Keratinocyte (primary cell): ENCODE measurements at regions not wholly inside any gene's neighbourhood (a gene's known extent, or its start where the extent isn't known, plus 50 kb on each side); places are given as distances from the start of the nearest gene placed in this dataset.

ENCODE experiments used
- DNase-seq: peaks from one replicate; pipeline ENCODE4 v3.0.0-alpha.2; 2011; ENCODE audit warnings: low read depth, missing footprints, low spot score
- FAIRE-seq: peaks from 2 replicates; lab custom pipeline; 2011; peaks lifted over from hg19 to GRCh38; lab: Jason Lieb, UNC
- H2AFZ ChIP-seq: 2 replicates; pipeline ENCODE4 v1.6.0; 2012; ENCODE audit warnings: low read length, control low read depth, inconsistent platforms; ENCODE audit not compliant: control insufficient read depth
- H3K27ac ChIP-seq: 2 replicates; pipeline ENCODE4 v1.5.1; 2011; ENCODE audit warnings: low read length; ENCODE audit not compliant: control insufficient read depth, insufficient read depth
- H3K27me3 ChIP-seq: 3 replicates; pipeline ENCODE4 v1.6.0; 2011; ENCODE audit warnings: low read length; ENCODE audit not compliant: control insufficient read depth, insufficient read depth; ENCODE audit errors: extremely low read depth
- H3K36me3 ChIP-seq, 2 experiments: 2 replicates in 1 of 2; 3 replicates in 1 of 2; pipeline ENCODE4 v1.5.1; 2011; ENCODE audit warnings: low read length in 2 of 2, mild to moderate bottlenecking in 1 of 2; ENCODE audit not compliant: control insufficient read depth in 2 of 2, insufficient read depth in 2 of 2; ENCODE audit errors: extremely low read depth in 1 of 2
- H3K4me1 ChIP-seq: 3 replicates; pipeline ENCODE4 v1.5.1; 2011; ENCODE audit warnings: low read length; ENCODE audit not compliant: control insufficient read depth, insufficient read depth; ENCODE audit errors: extremely low read depth
- H3K4me2 ChIP-seq: 3 replicates; pipeline ENCODE4 v1.6.0; 2011; ENCODE audit warnings: low read depth, low read length; ENCODE audit not compliant: control insufficient read depth, insufficient read depth; ENCODE audit errors: extremely low read depth
- H3K4me3 ChIP-seq, 3 experiments: fragments of 200-600 bp in 1 of 3; sonication (generic) in 1 of 3; 2 replicates in 2 of 3; 3 replicates in 1 of 3; pipeline ENCODE4 v1.5.1; 2011 to 2016; ENCODE audit warnings: low read length in 3 of 3, mild to moderate bottlenecking in 3 of 3, control low read depth in 2 of 3, inconsistent platforms in 1 of 3, low read depth in 1 of 3, mixed read lengths in 1 of 3, mixed run types in 1 of 3, moderate library complexity in 1 of 3; ENCODE audit not compliant: control insufficient read depth in 2 of 3, insufficient read depth in 2 of 3; ENCODE audit errors: extremely low read depth in 1 of 3
- H3K79me2 ChIP-seq: 2 replicates; pipeline ENCODE4 v1.6.0; 2012; ENCODE audit warnings: low read length; ENCODE audit not compliant: control insufficient read depth, insufficient read depth
- H3K9ac ChIP-seq: 3 replicates; pipeline ENCODE4 v1.6.0; 2011; ENCODE audit warnings: low read length; ENCODE audit not compliant: control insufficient read depth, insufficient read depth; ENCODE audit errors: extremely low read depth
- H3K9me1 ChIP-seq: 3 replicates; pipeline ENCODE4 v1.6.0; 2011; ENCODE audit warnings: low read length; ENCODE audit not compliant: control insufficient read depth, insufficient read depth; ENCODE audit errors: extremely low read depth
- H3K9me3 ChIP-seq: 2 replicates; pipeline ENCODE4 v1.5.1; 2012; ENCODE audit warnings: low read depth, low read length; ENCODE audit not compliant: control insufficient read depth
- H4K20me1 ChIP-seq: 3 replicates; pipeline ENCODE4 v1.6.0; 2011; ENCODE audit warnings: low read length; ENCODE audit not compliant: control insufficient read depth, insufficient read depth; ENCODE audit errors: extremely low read depth
- CTCF ChIP-seq, 3 experiments: IDR thresholded peaks in 1 of 3; conservative IDR thresholded peaks in 1 of 3; optimal IDR thresholded peaks in 1 of 3; 2 replicates in 2 of 3; 3 replicates in 1 of 3; pipeline versions ENCODE3 to v1.5.1; 2011; ENCODE audit warnings: low read length in 3 of 3, mild to moderate bottlenecking in 3 of 3, moderate library complexity in 2 of 3, control low read depth in 1 of 3, inconsistent platforms in 1 of 3; ENCODE audit not compliant: insufficient read depth in 2 of 3; ENCODE audit errors: extremely low read depth in 1 of 3
- EZH2 ChIP-seq: IDR thresholded peaks from one replicate; pipeline ENCODE4 v1.6.1; 2012; ENCODE audit warnings: inconsistent platforms, mild to moderate bottlenecking, low read length, moderate library complexity
- dilution Hi-C: fragments of 300-500 bp; cut with MboI; formaldehyde crosslinking; loops from one replicate; pipeline ENCODE4 v1.7.0; 2020; ENCODE audit warnings: low sequenced_read_pairs; ENCODE audit not compliant: extremely low pct_ligation_motif_present

GRCh38 chr1:25033828-25034705 is 104.0 kb upstream of the RUNX3 start:
- DNase-seq (no peak), FAIRE-seq (no peak)
- H3K4me2 ChIP-seq: no peak overlapping the region
- no peak overlapping the region for H2AFZ ChIP-seq
- no peaks in the 10 kb centered on the region for H3K9me3 ChIP-seq
- no peaks in the 10 kb centered on the region for H3K9me1 ChIP-seq
- no peak overlapping the region for H3K9ac ChIP-seq
- H4K20me1 ChIP-seq: no peaks in the 10 kb centered on the region
- H3K36me3 ChIP-seq: no peaks in the 10 kb centered on the region
- TF ChIP-seq EZH2 (no peak), CTCF (optimal IDR thresholded peaks at IDR 0.05 in 1 of 3, IDR thresholded peaks at IDR 0.05 in 1 of 3, conservative IDR thresholded peaks at IDR 0.05 in 1 of 3; ENCODE audit: extremely low read depth in 1 of 3, insufficient read depth in 2 of 3, low read length in 3 of 3) (no peak)
- dilution Hi-C loops: no loop called here
- no peaks in the 10 kb centered on the region for H3K79me2 ChIP-seq
- H3K27ac ChIP-seq: no peak overlapping the region
- H3K27me3 ChIP-seq: no peaks in the 10 kb centered on the region
- no peak overlapping the region for H3K4me3 ChIP-seq
- H3K4me1 ChIP-seq: peaks cover 28% of the 10 kb centered on the region

GRCh38 chr1:25033030-25033827 is 103.2 kb upstream of the RUNX3 start:
- dilution Hi-C loops: no loop called here
- no peak overlapping the region for H3K9ac ChIP-seq
- FAIRE-seq: no peak

More at GRCh38 chr1:25033030-25033827, 103.2 kb upstream of the RUNX3 start:
- Histone ChIP-seq H3K4me3 (no peak overlapping the region), H3K9me1 (no peaks in the 10 kb centered on the region), H3K4me2 (no peak overlapping the region), H3K9me3 (no peaks in the 10 kb centered on the region), H3K4me1 (peaks cover 28% of the 10 kb centered on the region), H2AFZ (no peak overlapping the region), H3K27ac (no peak overlapping the region), H3K36me3 (no peaks in the 10 kb centered on the region), H3K79me2 (no peaks in the 10 kb centered on the region), H3K27me3 (no peaks in the 10 kb centered on the region), H4K20me1 (no peaks in the 10 kb centered on the region)
- DNase-seq: no peak
- TF ChIP-seq EZH2: no peak
- TF ChIP-seq CTCF (optimal IDR thresholded peaks at IDR 0.05 in 1 of 3, IDR thresholded peaks at IDR 0.05 in 1 of 3, conservative IDR thresholded peaks at IDR 0.05 in 1 of 3; ENCODE audit: extremely low read depth in 1 of 3, insufficient read depth in 2 of 3, low read length in 3 of 3): no peak
